DMS153 (cell line): ENCODE measurements at regions not wholly inside any gene's neighbourhood (a gene's known extent, or its start where the extent isn't known, plus 50 kb on each side); places are given as distances from the start of the nearest gene placed in this dataset.
"Not testable (repeated sequence)": the region's sequence is repeated elsewhere in the genome, so short reads cannot be mapped to it uniquely, and the experiment has no call there.

ENCODE experiments used
- DNase-seq: peaks from one replicate; lab custom pipeline; 2025; lab: John Stamatoyannopoulos, UW

DNA sequence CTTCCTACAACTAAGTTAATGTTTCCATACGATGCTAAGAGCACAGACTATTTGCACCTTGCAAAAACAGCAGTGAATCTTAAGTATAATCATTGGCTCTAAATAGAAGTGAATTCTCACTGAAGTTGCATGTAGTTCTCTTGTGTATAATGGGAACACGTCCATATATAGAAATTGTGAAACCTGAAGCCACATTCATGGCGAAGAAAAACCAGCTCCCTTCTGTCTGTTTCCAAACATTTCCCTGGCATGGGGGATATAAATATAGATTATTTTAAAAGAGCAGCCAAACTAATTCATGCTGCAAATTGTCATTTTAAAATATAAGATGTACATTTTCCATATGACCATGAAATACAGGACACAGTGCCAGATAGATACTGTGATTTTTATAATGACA lies 71.1 kb downstream of the TRAM1L1 start:
- DNase-seq = no peak

DNA sequence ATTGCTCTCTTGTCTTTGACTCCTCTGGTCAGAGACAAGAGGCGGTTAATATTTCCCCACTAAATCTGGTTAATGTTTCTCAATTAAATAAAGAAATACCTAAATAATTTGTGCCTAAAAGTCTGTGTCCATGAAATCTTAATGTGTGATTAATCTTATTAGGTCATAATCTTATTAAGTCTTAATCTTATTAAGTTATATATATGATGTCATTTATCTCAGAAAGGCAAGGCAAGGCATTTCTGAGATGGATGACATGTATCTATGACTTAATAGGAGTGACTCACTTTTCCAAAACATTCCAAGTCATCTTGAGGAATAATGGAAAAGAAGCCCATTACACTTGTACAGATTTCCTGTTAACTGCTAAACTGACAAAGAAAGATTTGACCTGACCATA lies 74.7 kb downstream of the TRAM1L1 start:
- no peak for DNase-seq

DNA sequence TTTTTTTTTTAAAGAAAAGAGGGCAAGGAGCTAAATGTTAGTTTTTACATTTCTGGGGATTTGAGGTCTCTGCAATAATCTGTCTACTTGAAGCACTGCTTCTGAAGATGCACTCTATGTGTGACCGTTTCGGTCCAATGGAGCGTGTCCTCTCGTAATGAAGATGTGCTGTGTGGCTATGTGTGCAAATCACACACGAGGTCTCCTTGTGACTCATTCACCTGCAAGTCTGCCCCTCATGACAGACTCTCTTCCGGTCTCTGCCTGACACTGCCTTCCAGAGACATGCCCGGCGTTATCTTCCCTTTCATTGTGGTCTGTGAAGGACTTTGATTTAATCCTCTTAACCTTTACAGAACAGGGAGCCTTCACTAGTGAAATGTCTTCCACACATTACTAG lies 84.3 kb downstream of the TRAM1L1 start:
- DNase-seq = no peak

DNA sequence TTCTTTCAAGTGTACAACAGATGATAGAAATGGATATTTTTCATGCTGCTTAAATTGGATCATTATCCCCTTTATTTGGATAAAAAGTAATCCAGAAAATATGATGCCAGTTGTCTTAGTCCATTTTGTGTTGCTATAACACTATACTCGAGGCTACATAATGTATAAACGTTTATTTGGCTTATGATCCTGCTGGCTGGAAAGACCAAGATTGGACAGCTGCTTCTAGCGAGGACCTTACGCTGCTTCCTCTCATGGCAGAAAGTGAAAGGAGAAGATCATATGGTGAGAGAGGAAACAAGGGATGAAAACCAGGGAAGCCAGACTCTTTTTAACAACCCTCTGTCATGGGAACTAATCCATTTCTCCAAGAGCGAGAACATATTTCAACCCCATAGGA lies 102.7 kb downstream of the TRAM1L1 start:
- DNase-seq = no peak

DNA sequence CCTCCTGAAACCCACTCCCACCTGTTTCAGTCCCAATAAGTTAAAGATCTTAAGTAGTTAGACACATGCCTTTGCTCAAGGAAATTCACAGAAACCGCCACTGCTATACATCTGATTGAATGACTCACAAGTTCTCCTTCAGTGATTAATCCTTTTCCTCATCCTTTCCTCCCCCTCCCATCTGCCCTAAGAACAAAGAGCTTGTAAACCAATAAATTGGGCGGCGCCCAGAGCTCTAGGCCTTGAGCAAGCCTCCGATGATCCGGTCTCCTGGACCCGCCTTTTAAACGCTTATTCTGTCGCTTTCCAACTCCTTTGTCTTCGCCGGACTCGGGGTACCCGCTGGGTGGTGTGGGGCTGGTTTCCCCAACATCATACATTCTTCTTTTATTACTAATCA lies 104.9 kb downstream of the TRAM1L1 start:
- not testable (repeated sequence) for DNase-seq

DNA sequence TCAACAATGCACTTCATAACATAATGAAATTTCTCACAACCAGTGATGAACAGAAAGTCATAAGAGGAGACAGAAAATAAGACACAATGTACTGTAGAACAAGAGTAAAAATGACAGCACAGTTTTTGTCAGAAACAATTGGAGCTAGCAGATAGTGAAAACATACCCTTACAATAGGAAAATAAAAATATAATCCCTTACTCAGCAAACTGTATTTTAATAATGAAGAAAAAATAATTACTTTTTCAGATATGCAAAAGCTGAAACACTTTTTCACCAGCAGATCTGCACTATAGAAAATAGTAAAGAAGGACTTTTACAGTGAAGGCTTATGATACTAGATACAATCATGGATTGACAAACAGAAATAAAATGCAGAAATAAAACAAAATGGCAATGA lies 126.3 kb downstream of the TRAM1L1 start:
- no peak for DNase-seq

DNA sequence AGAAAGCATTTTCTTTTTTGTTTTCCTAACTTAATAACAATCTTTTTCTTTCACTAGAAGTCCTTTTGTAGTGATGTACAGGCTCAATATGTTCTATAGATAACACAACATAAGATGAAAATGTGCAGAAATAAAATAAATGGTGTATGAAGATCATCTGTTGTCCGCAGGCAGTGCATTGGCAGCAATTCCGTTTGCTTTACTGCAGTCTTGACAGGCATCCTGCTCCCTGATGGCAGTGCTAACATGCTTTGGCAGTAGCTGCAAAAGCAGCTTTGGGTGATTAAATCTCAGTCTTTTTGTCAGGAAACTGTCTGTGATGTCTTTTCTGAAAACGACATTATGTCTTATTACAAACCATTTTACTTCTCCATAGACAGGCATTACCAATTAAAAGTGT lies 131.4 kb downstream of the TRAM1L1 start:
- DNase-seq = no peak

DNA sequence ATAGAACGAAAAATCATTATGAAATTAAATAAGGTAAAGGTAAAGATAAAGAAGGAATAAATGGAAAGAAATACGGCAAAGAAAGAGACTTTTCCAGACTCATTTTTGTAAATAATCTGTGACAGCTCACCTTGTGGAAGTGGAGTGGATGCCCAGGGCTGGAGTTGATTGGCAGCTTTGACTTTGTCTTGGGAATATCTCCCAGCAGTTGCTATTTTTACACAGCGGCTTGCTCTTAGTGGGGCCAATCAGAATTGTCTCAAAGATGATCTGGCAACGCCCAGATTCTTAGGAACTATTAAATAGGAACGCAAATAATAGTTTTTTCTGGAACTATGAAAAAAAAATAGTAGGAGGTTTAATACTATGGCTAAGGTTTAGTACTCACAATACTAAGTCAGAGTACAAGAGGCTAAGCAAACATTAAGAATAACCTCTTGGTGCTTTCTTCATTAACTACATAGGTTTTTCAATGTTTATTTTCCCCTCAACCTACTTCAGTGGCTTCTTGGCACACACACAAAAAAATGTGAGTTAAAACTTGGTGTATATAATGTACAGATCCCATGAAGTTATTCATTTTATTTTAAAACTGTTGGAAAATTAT lies 132.7 kb downstream of the TRAM1L1 start:
- no peak for DNase-seq

DNA sequence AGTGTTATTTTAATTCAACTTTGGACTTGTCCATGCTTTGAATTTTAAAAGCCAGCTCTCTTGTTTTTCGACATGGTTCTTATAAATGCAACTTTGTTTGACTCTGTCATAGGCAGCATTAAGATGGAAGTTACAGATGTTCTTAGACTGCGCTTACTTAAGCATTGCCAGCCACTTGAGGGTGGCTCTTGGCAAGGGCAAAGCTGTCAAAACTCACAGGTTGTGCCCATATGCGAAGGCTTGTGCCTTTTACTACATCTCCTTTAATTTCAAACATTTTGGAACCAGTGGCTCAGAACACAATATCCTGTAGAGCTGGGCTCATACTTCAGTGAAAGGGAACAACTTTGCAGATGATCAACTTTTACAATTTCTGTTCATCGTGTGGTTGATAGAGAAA lies 135.5 kb downstream of the TRAM1L1 start:
- no peak for DNase-seq

DNA sequence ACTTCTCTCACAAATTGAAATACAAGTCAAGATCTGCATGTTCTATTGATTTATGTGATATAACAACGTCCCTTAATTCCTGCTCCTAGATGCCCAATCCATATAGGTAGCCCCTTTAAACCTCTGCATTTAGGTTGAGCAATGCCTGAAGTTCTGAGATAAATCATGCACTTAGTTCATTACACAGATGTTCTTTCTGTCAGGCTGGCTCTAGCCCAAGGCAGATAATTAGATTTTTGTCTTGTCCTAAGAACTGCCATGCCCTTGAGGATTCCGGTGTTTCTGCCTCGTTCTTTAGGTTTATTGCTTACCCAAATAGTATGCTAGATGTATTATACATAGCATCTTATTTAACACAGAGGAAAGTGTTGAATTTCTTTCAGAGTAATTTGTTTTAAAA lies 143.1 kb downstream of the TRAM1L1 start:
- no peak for DNase-seq

DNA sequence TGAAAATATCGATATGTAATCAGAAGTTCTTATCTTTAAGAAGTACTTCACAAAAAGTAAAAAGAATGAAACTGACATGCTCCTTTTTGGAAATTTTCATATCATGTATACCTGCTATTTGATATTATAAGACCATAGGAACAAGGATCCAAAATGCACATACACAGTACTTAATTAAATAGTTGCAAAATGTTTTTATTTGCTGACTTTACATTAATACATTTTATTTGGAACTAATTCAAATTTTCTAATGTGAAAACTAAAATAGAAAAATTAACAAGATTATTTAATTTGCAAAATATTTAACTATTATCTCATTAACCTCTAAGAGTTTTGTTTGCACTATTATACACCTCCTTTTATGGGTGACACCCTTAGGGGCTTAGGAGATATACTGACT lies 155.0 kb downstream of the TRAM1L1 start:
- DNase-seq = no peak

DNA sequence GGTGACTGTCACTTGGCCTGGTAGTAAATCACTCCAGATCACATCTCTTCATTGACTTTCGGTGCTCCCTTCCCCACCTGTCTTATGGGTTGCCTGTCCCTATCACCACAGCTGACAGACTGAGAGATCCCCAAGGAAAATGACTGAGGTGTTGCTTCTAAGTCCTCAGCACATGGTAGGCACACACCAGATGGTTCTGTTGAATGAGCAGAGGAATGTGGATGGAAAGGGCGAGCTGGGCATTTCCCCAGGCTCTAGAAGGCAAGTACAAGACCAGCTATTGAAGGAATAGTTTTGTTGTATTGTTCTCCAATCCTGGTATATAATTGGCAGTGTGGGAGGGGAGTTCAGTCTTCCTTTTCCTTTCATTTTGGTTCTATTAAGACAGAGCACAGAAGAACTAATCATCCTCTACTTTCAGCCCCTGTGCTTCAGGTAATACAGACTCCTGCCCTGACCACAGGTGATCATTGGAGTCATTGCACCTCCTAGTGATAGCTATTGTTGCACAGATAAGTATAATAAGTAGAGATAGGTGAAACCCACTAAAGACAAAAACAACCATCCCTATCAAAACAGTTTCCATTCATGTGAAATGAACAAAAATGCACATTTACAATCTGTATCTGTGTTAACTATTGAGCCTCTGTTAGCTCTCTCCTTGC lies 158.6 kb downstream of the TRAM1L1 start:
- DNase-seq = no peak

DNA sequence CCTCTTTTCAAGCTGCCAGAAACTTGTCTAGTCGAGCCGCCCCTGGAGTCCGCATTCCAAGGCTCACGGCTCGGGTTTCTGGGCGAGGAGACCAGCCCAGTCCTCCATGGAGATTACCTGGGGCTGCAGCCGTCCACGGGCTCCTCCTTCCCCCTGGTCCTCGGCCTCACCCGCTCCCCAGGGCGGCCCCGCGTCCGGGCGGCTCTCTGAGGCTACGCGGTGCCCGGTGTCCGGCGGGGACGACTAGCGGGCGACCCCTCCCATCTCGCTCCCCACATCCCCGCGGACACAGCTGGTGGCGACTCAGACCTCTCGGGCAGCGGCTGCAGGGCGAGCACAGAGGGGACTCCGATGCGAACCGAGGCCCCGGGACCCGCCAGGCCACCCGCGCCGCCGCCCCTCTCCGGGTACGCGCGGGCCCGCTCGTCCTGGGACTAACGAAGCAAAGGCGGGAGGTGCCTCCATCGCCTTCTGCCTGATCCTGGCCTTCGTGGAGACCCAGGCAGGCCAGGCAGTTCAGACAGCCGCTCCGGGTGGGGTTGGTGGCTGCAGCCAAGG lies 159.4 kb downstream of the TRAM1L1 start:
- DNase-seq = no peak

DNA sequence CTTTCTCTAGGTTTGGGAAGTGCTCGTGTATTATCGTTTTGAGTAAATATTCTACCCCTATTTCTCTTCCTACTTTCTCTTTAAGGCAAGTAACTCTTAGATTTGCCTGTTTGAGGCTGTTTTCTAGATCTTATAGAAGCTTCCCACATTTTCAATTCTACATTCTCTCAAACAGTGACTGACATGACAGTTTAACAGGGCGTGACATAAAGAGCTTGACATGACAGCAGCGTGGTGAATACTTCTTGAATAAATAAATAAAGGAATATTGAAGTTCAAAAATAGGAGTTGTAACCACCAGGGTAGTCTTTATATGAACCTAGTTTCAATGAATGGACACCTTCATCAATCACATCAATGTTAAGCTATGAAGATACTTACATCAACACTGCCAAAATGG lies 162.0 kb downstream of the TRAM1L1 start:
- DNase-seq = no peak

DNA sequence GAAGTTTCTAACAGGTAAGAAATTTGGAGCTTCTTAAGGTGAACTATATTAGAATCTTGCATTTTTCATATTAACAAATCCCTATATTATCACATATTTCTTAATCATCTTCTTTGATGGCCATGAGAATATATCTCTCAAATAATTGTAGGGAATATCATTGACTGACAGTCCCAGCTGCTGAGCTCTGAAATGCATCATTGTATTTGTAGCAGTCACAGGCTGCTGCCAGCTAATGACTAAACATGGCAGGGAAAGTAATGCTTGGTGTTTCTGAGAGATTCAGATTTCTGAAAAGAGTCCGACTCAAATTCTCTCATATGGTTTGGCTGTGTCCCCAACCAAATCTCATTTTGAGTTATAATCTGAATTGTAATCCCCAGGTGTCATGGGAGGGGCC lies 171.9 kb downstream of the TRAM1L1 start:
- no peak for DNase-seq

DNA sequence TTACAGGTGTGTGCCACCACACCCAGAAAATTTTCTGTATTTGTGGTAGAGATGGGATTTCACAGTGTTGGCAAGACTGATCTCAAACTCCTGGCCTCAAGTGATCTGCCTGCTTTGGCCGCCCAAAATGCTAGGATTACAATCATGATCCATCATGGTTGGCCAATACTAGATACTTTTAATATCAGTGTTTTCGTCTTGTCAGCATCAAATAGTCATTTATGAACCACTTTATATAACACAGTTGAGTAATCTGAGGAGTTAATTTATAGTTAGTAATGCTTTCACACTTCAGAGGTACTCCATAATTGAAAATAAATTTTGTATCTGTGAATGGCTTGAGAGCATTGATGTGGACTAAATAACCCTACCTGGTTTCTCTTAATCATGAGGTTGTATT lies 178.6 kb downstream of the TRAM1L1 start:
- DNase-seq = no peak

DNA sequence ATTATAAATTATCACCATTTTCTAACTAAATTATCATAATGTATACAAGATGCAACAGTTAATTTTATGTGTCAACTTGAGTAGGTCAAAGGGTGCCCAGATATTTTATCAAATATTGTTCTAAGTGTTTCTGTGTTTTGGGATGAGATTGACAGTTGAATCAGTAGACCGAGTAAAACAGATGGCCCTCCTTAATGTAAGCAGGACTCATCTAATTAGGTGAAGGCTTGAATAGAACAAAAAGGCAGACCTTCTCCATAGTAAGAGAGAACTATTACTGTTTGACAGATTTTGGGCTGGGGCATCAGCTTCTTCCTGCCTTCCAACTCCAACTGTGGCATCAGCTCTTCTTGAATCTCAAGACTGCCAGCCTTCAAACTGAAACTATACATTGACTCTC lies 185.8 kb downstream of the TRAM1L1 start:
- DNase-seq = no peak

DNA sequence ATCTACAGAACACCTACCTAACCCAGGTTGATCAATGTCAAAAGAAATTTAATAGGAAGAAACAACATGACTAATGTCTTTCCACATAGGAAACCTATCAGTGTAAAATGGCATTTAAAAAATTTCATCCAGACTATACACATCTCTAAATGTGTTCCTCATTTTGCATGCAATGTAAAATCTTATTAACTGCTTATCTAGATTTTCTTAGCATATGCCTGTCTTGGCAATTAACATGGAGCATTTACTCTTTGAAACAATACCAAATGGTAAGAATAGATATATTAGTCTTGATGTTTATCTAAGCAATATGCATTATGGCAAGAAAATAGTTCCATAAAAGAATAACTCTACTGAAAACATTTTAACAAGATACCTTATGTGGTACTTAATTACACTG lies 199.8 kb downstream of the TRAM1L1 start:
- no peak for DNase-seq

DNA sequence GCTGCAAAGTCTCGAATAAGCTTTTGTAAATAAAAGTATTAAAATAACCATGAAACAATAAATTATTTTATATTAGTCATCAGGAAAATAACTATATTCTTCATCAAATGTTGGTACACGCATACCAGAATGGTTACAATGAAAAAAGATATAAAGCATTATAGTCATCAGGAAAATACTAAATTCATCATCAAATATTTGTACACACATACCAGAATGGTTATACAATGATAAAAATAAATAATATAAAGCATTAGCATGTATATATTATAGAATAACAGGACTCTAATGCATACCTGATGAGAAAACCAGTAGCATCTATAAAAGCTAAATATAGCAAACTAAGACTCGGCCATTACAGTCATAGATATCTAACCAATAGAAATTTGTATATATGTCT lies 202.9 kb downstream of the TRAM1L1 start:
- no peak for DNase-seq

DNA sequence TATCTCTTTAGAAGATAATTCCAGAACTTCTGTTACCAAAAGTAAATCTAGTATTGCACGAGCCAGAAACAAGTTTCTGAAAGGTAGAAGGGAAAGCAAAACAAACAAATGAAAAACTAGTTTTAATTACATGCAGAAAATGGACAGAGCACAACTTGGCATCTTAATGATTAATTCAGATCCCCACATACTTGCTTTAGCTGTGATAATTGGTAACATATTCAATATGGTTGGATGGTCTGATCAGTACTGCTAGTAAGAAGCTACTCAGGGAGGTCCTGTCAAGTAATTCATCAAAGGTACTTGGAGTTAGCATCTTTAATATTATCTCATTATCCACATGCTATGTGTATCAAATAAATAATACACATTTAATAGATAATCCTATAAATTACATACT lies 204.3 kb downstream of the TRAM1L1 start:
- DNase-seq = no peak

DNA sequence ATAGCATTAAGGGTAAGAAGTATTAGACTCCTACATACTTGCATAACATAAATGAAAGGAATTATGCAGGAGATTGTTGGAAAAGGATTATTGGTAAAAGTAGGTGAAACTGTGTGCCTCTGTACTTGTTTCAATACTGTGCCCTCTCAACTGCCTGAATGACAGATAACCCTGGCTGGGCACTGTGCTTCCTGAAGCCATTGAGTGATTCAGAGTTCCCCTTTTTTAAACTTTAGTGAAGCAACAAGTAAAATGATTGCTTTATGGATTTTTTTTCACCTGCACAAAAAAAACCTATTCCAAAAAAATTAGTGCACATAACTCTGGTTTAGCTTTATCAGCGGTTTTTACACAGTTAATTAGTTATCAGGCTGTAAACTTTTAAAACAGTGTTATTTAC lies 204.8 kb downstream of the TRAM1L1 start:
- DNase-seq = no peak

DNA sequence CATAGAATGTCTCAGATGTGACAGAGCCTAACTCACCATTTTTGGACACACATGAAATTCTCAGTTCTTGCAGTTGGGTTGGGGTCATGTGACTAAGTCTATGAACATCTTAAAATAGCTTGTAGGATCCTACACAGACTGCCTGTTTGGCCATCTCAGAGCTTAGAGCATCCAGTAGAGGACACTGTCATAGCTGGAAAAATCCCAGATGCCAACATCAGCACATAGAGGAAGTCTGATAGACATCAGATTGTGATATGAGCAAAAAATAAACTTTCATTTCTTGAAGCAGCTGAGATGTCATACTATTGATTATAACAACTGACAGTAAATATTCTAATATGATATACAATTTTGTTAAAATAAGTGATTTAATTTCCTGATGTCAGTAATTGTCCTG lies 207.1 kb downstream of the TRAM1L1 start:
- DNase-seq = no peak

DNA sequence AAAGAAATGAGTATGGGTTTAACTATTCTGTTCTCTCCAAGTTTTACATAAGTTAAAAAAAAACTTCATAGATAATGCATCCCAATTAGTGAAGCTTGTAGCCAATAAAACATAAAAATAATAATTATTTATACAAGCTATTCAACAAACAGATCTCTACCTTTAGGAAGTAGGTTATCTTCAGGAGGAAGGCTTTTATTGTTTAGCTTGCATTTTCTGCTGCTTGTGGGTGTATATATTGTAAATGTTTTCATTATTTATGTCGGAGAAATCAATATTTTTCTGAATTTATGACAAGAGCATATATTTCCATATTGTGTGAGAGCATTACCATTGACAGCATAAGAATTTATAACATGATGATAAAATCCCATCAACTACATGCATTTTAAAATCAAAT lies 208.3 kb downstream of the TRAM1L1 start:
- DNase-seq = no peak

DNA sequence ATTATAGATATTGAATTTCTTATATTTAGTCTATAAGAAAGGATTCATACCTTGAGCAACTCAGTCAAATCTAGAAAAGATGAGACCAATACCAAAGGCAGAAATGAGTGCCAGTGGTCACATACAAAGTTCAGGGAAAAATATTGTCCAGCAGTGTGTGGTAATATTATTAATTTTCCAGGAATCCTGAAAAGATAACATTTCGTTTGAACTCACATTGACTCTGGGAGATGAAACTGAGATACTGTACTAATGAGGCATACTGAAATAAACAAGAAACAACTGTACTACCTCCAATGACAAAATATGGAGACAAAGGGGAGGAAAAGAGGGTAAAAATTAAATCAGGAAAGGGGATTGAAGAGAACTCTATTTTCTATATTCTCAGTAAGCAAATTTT lies 212.4 kb downstream of the TRAM1L1 start:
- DNase-seq = no peak
